Prostate gland (tissue), 2 donors: ENCODE measurements at regions not wholly inside any gene's neighbourhood (a gene's known extent, or its start where the extent isn't known, plus 50 kb on each side); places are given as distances from the start of the nearest gene placed in this dataset.

ENCODE experiments used
- CTCF ChIP-seq, 4 experiments: fragments of 200-600 bp in 2 of 4; fragments of 450-650 bp in 2 of 4; sonication (generic) in 2 of 4; IDR thresholded peaks; 1 replicate in 3 of 4; 2 replicates in 1 of 4; pipeline ENCODE4 v1.5.1; 2016 to 2019; ENCODE audit warnings: antibody characterized with exemption in 4 of 4, mild to moderate bottlenecking in 2 of 4, moderate library complexity in 2 of 4
- POLR2A ChIP-seq: fragments of 450-650 bp; IDR thresholded peaks from one replicate; pipeline ENCODE4 v1.6.1; 2016; ENCODE audit warnings: antibody characterized with exemption, mild to moderate bottlenecking
- POLR2AphosphoS5 ChIP-seq: sonication (generic); formaldehyde crosslinking; IDR thresholded peaks from one replicate; pipeline ENCODE4 v1.6.1; 2017; ENCODE audit warnings: antibody characterized with exemption

GRCh38 chr17:36840796-36841195 is 96.5 kb upstream of the LHX1 start:
- TF ChIP-seq CTCF (IDR thresholded peaks at IDR 0.05) (no peak), POLR2A (no peak), POLR2AphosphoS5 (no peak)
